ENCODE measurements at regions not wholly inside any gene's neighbourhood (a gene's known extent, or its start where the extent isn't known, plus 50 kb on each side); places are given as distances from the start of the nearest gene placed in this dataset.

DNA sequence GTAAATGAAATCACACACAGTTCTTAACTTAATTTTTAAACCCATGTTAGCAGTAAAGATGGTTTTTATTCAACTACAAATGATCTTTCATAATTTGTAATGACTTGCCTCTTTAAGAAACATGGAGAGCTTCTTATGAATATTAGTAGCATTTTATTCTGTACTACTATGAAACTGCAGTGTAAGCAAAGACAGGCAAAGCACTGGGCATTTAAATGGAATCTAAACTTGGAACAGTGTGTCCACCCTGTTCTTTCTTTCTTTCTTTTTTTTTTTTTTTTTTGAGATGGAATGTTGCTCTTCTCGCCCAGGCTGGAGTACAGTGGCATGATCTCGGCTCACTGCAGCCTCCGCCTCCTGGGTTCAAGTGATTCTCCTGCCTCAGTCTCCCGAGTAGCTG is 740.4 kb upstream of the IGFBP3 start:
- Histone ChIP-seq H3K36me3 (ENCODE audit: control insufficient read depth in 3 of 3, insufficient read depth in 3 of 3, low read length in 3 of 3) (no peaks in the 10 kb centered on the region), H3K4me3 (ENCODE audit: low read length in 3 of 3) (no peak overlapping the region), H3K4me1 (ENCODE audit: control insufficient read depth in 3 of 3, insufficient read depth in 3 of 3, low read length in 3 of 3) (no peaks in the 10 kb centered on the region), H3K9ac (ENCODE audit: low read depth in 1 of 3, low read length in 3 of 3) (no peak overlapping the region), H3K9me3 (ENCODE audit: control insufficient read depth in 3 of 3, low read length in 3 of 3) (no peaks in the 10 kb centered on the region), H3K27ac (ENCODE audit: low read depth, low read length) (no peak overlapping the region), H3K27me3 (ENCODE audit: control insufficient read depth in 3 of 3, insufficient read depth in 3 of 3, low read length in 3 of 3) (no peaks in the 10 kb centered on the region)

DNA sequence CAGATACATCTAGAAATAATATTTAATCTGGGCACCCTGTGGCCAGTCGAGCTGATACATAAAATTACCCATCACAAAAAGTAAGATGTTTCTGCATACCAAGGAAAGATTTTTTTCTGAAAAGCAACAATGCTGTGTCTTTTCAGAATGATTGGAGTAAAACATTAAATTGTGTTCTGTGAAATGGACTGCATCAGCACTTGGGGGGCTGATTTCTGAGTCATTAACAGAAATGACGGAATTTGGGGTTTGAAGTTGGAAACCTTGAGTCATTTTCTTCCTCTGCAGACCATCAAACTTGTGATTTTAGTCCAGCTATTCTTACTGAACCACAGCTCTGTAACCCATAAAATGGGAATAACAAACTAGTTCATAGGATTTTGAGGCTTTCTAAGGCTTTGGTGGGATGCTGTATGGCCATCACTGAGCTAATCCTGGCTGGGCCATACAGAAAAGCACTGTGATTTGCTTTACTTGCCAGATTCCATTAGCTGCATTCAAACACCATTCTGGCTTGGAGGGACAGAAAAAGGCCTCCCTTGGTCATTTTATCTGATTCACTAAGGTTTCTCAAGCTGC is 739.4 kb upstream of the IGFBP3 start:
- H3K4me3 ChIP-seq (ENCODE audit: low read length in 3 of 3), result no peak overlapping the region
- no peaks in the 10 kb centered on the region for H3K9me3 ChIP-seq (ENCODE audit: control insufficient read depth in 3 of 3, low read length in 3 of 3)
- H3K36me3 ChIP-seq (ENCODE audit: control insufficient read depth in 3 of 3, insufficient read depth in 3 of 3, low read length in 3 of 3), result no peaks in the 10 kb centered on the region
- H3K9ac ChIP-seq (ENCODE audit: low read depth in 1 of 3, low read length in 3 of 3), result no peak overlapping the region
- no peaks in the 10 kb centered on the region for H3K27me3 ChIP-seq (ENCODE audit: control insufficient read depth in 3 of 3, insufficient read depth in 3 of 3, low read length in 3 of 3)
- H3K27ac ChIP-seq (ENCODE audit: low read depth, low read length), result no peak overlapping the region
- H3K4me1 ChIP-seq (ENCODE audit: control insufficient read depth in 3 of 3, insufficient read depth in 3 of 3, low read length in 3 of 3), result no peaks in the 10 kb centered on the region

DNA sequence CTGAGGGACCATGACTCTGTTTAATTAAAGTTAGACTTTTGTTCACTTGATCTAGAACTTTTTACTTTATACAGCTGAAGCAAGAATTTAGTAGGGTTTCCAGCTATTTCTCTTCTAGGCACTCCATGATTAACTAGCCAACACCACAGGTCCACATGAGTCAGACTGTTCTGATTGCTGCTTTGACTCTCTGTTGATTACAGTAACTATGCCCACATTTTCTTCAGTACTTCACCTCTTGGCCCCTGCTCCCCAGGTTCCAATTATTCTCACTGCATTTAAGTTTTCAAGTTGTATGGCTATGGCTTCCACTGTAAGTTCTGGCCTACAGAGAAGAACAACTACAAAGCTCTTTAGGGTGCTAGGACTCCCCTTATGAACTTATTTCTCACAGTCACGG is 737.2 kb upstream of the IGFBP3 start:
- Histone ChIP-seq H3K36me3 (ENCODE audit: control insufficient read depth in 3 of 3, insufficient read depth in 3 of 3, low read length in 3 of 3) (no peaks in the 10 kb centered on the region), H3K9ac (ENCODE audit: low read depth in 1 of 3, low read length in 3 of 3) (no peak overlapping the region), H3K27ac (ENCODE audit: low read depth, low read length) (no peak overlapping the region), H3K4me3 (ENCODE audit: low read length in 3 of 3) (no peak overlapping the region), H3K9me3 (ENCODE audit: control insufficient read depth in 3 of 3, low read length in 3 of 3) (no peaks in the 10 kb centered on the region), H3K27me3 (ENCODE audit: control insufficient read depth in 3 of 3, insufficient read depth in 3 of 3, low read length in 3 of 3) (no peaks in the 10 kb centered on the region), H3K4me1 (ENCODE audit: control insufficient read depth in 3 of 3, insufficient read depth in 3 of 3, low read length in 3 of 3) (no peaks in the 10 kb centered on the region)

DNA sequence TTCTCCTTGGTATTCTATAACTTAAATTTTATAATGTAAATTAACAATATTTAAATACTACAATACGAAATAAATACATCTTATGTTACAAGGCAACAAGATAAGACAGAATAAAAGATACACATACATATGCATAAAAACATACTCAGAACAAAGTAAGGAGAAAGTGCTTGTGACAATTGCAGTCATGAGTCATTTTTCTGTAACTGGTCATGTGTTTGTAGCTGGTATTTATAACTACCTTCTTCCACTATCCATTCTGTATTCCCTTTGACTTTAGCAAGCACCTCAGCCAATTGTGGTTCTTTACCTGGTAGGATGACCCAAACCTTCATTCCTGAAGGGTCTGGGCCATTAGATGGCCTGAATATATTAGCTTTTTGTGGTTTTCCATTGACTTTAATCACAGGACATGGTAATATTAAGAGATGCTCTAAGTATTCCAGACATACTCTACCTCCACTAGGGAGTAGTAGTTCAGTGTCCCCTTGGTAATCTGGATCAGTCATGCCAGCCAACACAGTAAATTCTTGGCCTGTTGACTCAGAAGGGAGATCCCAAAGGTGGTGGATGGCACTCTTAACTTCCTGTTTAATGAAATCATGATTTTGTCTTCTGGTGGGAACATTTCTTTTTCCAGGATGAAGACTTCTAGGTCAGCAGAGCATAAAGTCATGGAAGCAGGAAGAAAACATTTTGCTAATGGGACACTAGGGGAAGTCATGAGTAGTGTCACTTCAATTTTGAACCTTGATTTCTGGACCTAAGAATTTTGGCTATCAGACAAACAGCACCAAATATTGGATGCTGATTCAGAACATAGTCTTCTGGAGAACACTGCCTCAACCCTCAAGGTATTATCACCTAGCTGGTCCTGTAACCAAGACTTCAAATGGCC is 733.7 kb upstream of the IGFBP3 start:
- Histone ChIP-seq H3K4me1 (ENCODE audit: control insufficient read depth in 3 of 3, insufficient read depth in 3 of 3, low read length in 3 of 3) (no peaks in the 10 kb centered on the region), H3K27ac (ENCODE audit: low read depth, low read length) (no peak overlapping the region), H3K27me3 (ENCODE audit: control insufficient read depth in 3 of 3, insufficient read depth in 3 of 3, low read length in 3 of 3) (no peaks in the 10 kb centered on the region), H3K36me3 (ENCODE audit: control insufficient read depth in 3 of 3, insufficient read depth in 3 of 3, low read length in 3 of 3) (no peaks in the 10 kb centered on the region), H3K9ac (ENCODE audit: low read depth in 1 of 3, low read length in 3 of 3) (no peak overlapping the region), H3K4me3 (ENCODE audit: low read length in 3 of 3) (no peak overlapping the region), H3K9me3 (ENCODE audit: control insufficient read depth in 3 of 3, low read length in 3 of 3) (no peaks in the 10 kb centered on the region)

DNA sequence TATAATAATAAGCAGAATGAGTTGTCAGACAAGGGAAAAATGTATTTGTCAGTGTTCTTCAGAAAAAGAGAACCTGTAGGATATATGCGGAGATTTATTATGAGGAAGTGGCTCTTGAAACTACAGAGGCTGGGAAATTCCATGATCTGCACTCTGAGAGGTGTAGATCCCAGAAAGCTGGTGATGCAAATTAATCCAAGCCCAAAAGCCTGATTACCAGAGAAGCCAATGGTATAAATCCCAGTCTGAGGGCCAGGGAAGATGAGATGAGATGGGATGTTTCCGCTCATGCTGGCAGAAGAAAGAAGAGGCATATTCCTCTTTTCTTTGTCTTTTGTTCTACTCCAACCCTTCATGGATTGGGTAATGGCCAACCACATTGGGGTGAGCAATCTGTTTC is 732.8 kb upstream of the IGFBP3 start:
- Histone ChIP-seq H3K4me1 (ENCODE audit: control insufficient read depth in 3 of 3, insufficient read depth in 3 of 3, low read length in 3 of 3) (no peaks in the 10 kb centered on the region), H3K36me3 (ENCODE audit: control insufficient read depth in 3 of 3, insufficient read depth in 3 of 3, low read length in 3 of 3) (no peaks in the 10 kb centered on the region), H3K27ac (ENCODE audit: low read depth, low read length) (no peak overlapping the region), H3K9me3 (ENCODE audit: control insufficient read depth in 3 of 3, low read length in 3 of 3) (no peaks in the 10 kb centered on the region), H3K4me3 (ENCODE audit: low read length in 3 of 3) (no peak overlapping the region), H3K27me3 (ENCODE audit: control insufficient read depth in 3 of 3, insufficient read depth in 3 of 3, low read length in 3 of 3) (no peaks in the 10 kb centered on the region), H3K9ac (ENCODE audit: low read depth in 1 of 3, low read length in 3 of 3) (no peak overlapping the region)

DNA sequence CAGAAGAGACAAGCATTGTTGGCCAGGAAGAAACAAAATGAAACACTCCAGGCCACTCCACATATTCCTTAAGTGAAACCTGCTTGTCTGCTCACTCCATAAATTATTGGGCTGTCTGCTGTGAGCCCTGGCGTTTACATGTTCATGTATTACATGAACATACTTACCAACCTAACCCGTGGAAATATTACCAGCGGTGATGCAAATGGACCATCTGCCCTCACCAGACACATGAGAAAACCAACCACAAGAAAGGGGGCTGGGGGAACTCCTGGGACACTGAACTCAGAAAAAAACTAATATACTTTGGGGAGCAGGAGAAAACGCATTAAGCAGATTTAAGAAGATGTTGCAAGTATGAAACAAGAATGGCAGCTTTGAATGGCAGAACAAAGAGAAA is 731.2 kb upstream of the IGFBP3 start:
- Histone ChIP-seq H3K36me3 (ENCODE audit: control insufficient read depth in 3 of 3, insufficient read depth in 3 of 3, low read length in 3 of 3) (no peaks in the 10 kb centered on the region), H3K27ac (ENCODE audit: low read depth, low read length) (no peak overlapping the region)

DNA sequence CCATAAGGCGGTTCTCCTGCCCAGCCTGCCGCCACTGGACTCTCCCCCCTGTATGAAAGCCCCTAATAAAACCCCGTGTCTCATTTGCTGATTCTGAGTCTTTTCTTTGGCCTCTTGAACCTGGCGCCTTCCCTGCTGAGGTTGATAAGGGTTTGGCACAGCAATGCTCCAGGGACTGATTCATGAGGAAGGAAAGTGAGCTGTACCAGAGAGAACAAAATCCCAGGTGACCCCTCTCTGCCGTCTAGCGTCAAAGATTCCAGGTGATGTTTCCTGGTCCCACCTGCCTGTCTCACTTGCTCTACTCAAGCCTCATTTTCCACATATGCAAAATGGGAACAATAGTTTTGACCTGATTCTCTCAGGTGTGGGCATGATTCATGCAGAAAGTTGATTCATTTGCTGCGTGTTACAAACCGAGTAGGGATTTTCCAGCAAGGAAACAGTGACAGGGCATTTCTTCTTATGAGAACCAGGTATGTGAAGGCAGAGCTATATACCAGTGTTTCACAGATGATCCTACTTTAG is 730.6 kb upstream of the IGFBP3 start:
- H3K4me3 ChIP-seq (ENCODE audit: low read length in 3 of 3), result no peak overlapping the region
- H3K9me3 ChIP-seq (ENCODE audit: control insufficient read depth in 3 of 3, low read length in 3 of 3), result no peaks in the 10 kb centered on the region
- no peak overlapping the region for H3K27ac ChIP-seq (ENCODE audit: low read depth, low read length)
- no peak overlapping the region for H3K9ac ChIP-seq (ENCODE audit: low read depth in 1 of 3, low read length in 3 of 3)
- no peaks in the 10 kb centered on the region for H3K4me1 ChIP-seq (ENCODE audit: control insufficient read depth in 3 of 3, insufficient read depth in 3 of 3, low read length in 3 of 3)
- H3K27me3 ChIP-seq (ENCODE audit: control insufficient read depth in 3 of 3, insufficient read depth in 3 of 3, low read length in 3 of 3), result no peaks in the 10 kb centered on the region
- H3K36me3 ChIP-seq (ENCODE audit: control insufficient read depth in 3 of 3, insufficient read depth in 3 of 3, low read length in 3 of 3), result no peaks in the 10 kb centered on the region

More for the DNA sequence above, 731.2 kb upstream of the IGFBP3 start:
- no peak overlapping the region for H3K4me3 ChIP-seq (ENCODE audit: low read length in 3 of 3)
- H3K27me3 ChIP-seq (ENCODE audit: control insufficient read depth in 3 of 3, insufficient read depth in 3 of 3, low read length in 3 of 3), result no peaks in the 10 kb centered on the region
- H3K9me3 ChIP-seq (ENCODE audit: control insufficient read depth in 3 of 3, low read length in 3 of 3), result no peaks in the 10 kb centered on the region
- H3K4me1 ChIP-seq (ENCODE audit: control insufficient read depth in 3 of 3, insufficient read depth in 3 of 3, low read length in 3 of 3), result no peaks in the 10 kb centered on the region
- no peak overlapping the region for H3K9ac ChIP-seq (ENCODE audit: low read depth in 1 of 3, low read length in 3 of 3)

DNA sequence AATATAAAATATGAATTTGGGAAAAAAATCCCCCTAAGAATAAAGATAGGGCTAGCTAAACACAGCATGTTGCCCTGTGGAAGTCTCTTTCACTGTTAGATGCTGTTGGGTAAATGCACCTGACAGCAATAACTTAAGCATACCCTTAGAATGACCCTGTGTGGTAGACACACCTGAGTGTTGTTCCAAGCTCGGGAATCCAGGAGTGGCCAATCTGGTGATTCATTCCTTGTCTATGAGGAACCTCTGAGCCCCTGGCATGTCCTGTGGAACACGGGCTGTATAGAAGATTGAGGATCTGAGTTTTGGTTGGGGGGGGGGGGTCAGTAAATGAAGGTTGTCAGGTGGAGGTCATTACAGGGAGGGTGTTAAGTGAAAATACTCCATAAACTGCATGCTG is 730.0 kb upstream of the IGFBP3 start:
- Histone ChIP-seq H3K27me3 (ENCODE audit: control insufficient read depth in 3 of 3, insufficient read depth in 3 of 3, low read length in 3 of 3) (no peaks in the 10 kb centered on the region), H3K36me3 (ENCODE audit: control insufficient read depth in 3 of 3, insufficient read depth in 3 of 3, low read length in 3 of 3) (no peaks in the 10 kb centered on the region), H3K4me3 (ENCODE audit: low read length in 3 of 3) (no peak overlapping the region), H3K27ac (ENCODE audit: low read depth, low read length) (no peak overlapping the region), H3K9ac (ENCODE audit: low read depth in 1 of 3, low read length in 3 of 3) (no peak overlapping the region), H3K9me3 (ENCODE audit: control insufficient read depth in 3 of 3, low read length in 3 of 3) (no peaks in the 10 kb centered on the region), H3K4me1 (ENCODE audit: control insufficient read depth in 3 of 3, insufficient read depth in 3 of 3, low read length in 3 of 3) (no peaks in the 10 kb centered on the region)

DNA sequence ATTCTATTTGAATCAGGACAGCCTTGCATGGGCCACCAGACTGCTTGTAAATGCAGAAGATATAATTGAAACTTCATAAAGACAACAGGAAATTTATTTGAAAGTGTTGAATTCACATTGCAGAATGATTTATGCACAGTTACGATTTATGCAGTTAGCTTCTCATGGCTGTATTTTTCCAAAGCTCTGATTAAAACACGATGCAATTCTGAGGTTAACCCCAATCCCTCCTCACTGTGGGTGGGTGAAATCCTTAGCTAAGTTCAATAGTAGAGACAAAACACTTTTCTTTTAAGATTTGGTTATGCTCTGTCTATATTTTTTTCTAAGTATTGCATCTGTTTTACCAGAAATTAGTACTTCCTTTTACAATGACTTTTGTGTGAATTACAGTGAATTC is 728.8 kb upstream of the IGFBP3 start:
- Histone ChIP-seq H3K9me3 (ENCODE audit: control insufficient read depth in 3 of 3, low read length in 3 of 3) (no peaks in the 10 kb centered on the region), H3K27ac (ENCODE audit: low read depth, low read length) (no peak overlapping the region), H3K36me3 (ENCODE audit: control insufficient read depth in 3 of 3, insufficient read depth in 3 of 3, low read length in 3 of 3) (no peaks in the 10 kb centered on the region), H3K9ac (ENCODE audit: low read depth in 1 of 3, low read length in 3 of 3) (no peak overlapping the region), H3K4me1 (ENCODE audit: control insufficient read depth in 3 of 3, insufficient read depth in 3 of 3, low read length in 3 of 3) (no peaks in the 10 kb centered on the region), H3K27me3 (ENCODE audit: control insufficient read depth in 3 of 3, insufficient read depth in 3 of 3, low read length in 3 of 3) (no peaks in the 10 kb centered on the region), H3K4me3 (ENCODE audit: low read length in 3 of 3) (no peak overlapping the region)

All from skeletal muscle tissue (tissue), 3 donors.